Gastrocnemius medialis (tissue), 4 donors: ENCODE measurements at regions not wholly inside any gene's neighbourhood (a gene's known extent, or its start where the extent isn't known, plus 50 kb on each side); places are given as distances from the start of the nearest gene placed in this dataset.

ENCODE experiments used
- CTCF ChIP-seq, 5 experiments: fragments of 450-650 bp in 3 of 5; fragments of 200-600 bp in 2 of 5; sonication (generic) in 2 of 5; IDR thresholded peaks in 4 of 5; conservative IDR thresholded peaks in 1 of 5; 1 replicate in 4 of 5; 2 replicates in 1 of 5; pipeline ENCODE4 v1.5.1; 2016 to 2019; ENCODE audit warnings: antibody characterized with exemption in 5 of 5, mild to moderate bottlenecking in 3 of 5, moderate library complexity in 3 of 5
- POLR2A ChIP-seq, 2 donors: fragments of 450-650 bp; IDR thresholded peaks; one replicate each; pipeline ENCODE4 v1.6.1; 2017; ENCODE audit warnings: antibody characterized with exemption in 2 of 2, mild to moderate bottlenecking in 2 of 2, moderate library complexity in 2 of 2

- no peak for TF ChIP-seq CTCF (IDR thresholded peaks at IDR 0.05 in 4 of 5, conservative IDR thresholded peaks at IDR 0.05 in 1 of 5)
- no peak for TF ChIP-seq POLR2A (IDR thresholded peaks at IDR 0.05)
Measured at GRCh38 chr1:209199822-209200221, 383.7 kb upstream of the CAMK1G start.
